A673 (cell line): ENCODE measurements at regions not wholly inside any gene's neighbourhood (a gene's known extent, or its start where the extent isn't known, plus 50 kb on each side); places are given as distances from the start of the nearest gene placed in this dataset.

Experiments
- BruUV-seq: library from RNA; stranded (reverse); fragments of 400-500 nt; replicated peaks from 2 replicates; lab custom pipeline; 2021; lab: Mats Ljungman, UMichigan
- CTCF ChIA-PET: fragments of 300-600 bp; sonication (Branson Sonifier 250); formaldehyde crosslinking; loops from one replicate; lab custom pipeline; 2022; ENCODE audit warnings: antibody characterized with exemption; lab: Charles Lee
- POLR2A ChIA-PET: fragments of 300-600 bp; sonication (Branson Sonifier 250); formaldehyde crosslinking; loops from one replicate; lab custom pipeline; 2022; ENCODE audit warnings: antibody characterized with exemption; ENCODE audit not compliant: low non-redundant PET; lab: Charles Lee
- DNase-seq: peaks from one replicate; pipeline ENCODE4 v3.0.0-alpha.2; 2015; ENCODE audit warnings: low spot score
- H3K27ac ChIP-seq: fragments of 200-600 bp; sonication (generic); 2 replicates; pipeline ENCODE4 v1.5.1; 2016; ENCODE audit warnings: mixed run types, low read depth, mild to moderate bottlenecking, mixed read lengths, antibody characterized with exemption, low read length; ENCODE audit not compliant: poor library complexity, severe bottlenecking
- H3K27me3 ChIP-seq: fragments of 200-600 bp; sonication (generic); replicated peaks from 2 replicates; pipeline ENCODE4 v1.6.1; 2017; ENCODE audit warnings: mixed run types, low read depth, mild to moderate bottlenecking, mixed read lengths, antibody characterized with exemption, low read length; ENCODE audit not compliant: insufficient read depth, poor library complexity
- H3K36me3 ChIP-seq: fragments of 200-600 bp; sonication (generic); 2 replicates; pipeline ENCODE4 v1.6.1; 2016; ENCODE audit warnings: mixed run types, mild to moderate bottlenecking, mixed read lengths, antibody characterized with exemption, low read length; ENCODE audit not compliant: insufficient read depth, poor library complexity, severe bottlenecking
- H3K4me1 ChIP-seq: fragments of 200-600 bp; sonication (generic); 2 replicates; pipeline ENCODE4 v1.6.1; 2017; ENCODE audit warnings: mixed run types, mild to moderate bottlenecking, mixed read lengths, antibody characterized with exemption, low read length; ENCODE audit not compliant: insufficient read depth, poor library complexity, severe bottlenecking
- H3K4me3 ChIP-seq: fragments of 200-600 bp; sonication (generic); 2 replicates; pipeline ENCODE4 v1.5.1; 2016; ENCODE audit warnings: low read depth, mixed run types, mild to moderate bottlenecking, mixed read lengths, low read length; ENCODE audit not compliant: poor library complexity, severe bottlenecking
- H3K9me3 ChIP-seq: fragments of 200-600 bp; sonication (generic); 2 replicates; pipeline ENCODE4 v1.6.1; 2016; ENCODE audit warnings: mixed run types, low read depth, mild to moderate bottlenecking, mixed read lengths, antibody characterized with exemption, low read length; ENCODE audit not compliant: poor library complexity, severe bottlenecking
- CTCF ChIP-seq: fragments of 300-800, 200-600 bp; sonication (generic); conservative IDR thresholded peaks from 2 replicates; pipeline ENCODE4 v1.5.1; 2017; ENCODE audit warnings: low read depth, mild to moderate bottlenecking, antibody characterized with exemption, low read length, moderate library complexity, mixed read lengths
- EZH2 ChIP-seq: fragments of 200-600 bp; sonication (generic); IDR thresholded peaks from 2 replicates; pipeline ENCODE4 v1.6.1; 2017; ENCODE audit warnings: borderline replicate concordance, low read depth, mild to moderate bottlenecking, mixed read lengths, antibody characterized with exemption, low read length; ENCODE audit not compliant: poor library complexity, severe bottlenecking
- intact Hi-C: fragments of 100-400 bp; cut with micrococcal nuclease; formaldehyde crosslinking; loops from one replicate; pipeline ENCODE4 v1.10.0; 2022; ENCODE audit not compliant: unreplicated experiment

- Histone ChIP-seq H3K27ac (no peak overlapping the region), H3K27me3 (no peaks in the 10 kb centered on the region), H3K9me3 (no peaks in the 10 kb centered on the region), H3K4me3 (no peak overlapping the region), H3K36me3 (no peaks in the 10 kb centered on the region), H3K4me1 (no peaks in the 10 kb centered on the region)
- CTCF ChIA-PET: no interaction called here
- TF ChIP-seq CTCF: no peak
- no peak for TF ChIP-seq EZH2
- no peak for DNase-seq
- POLR2A ChIA-PET: interaction anchor here (0.8 kb wide), 1 partner anchor 243 kb away, joined by 3 read pairs; no protein-coding TSS in a partner anchor
- intact Hi-C loops: no loop called here
- BruUV-seq: no TSS peak
Measured at GRCh38 chr5:91712718-91713117, 329.6 kb upstream of the ARRDC3 start.

- POLR2A ChIA-PET: no interaction called here
- no peak for DNase-seq
- CTCF ChIA-PET: no interaction called here
- BruUV-seq: no TSS peak
- no peak for TF ChIP-seq EZH2
- TF ChIP-seq CTCF: no peak
- intact Hi-C loops: no loop called here
- Histone ChIP-seq H3K27ac (no peak overlapping the region), H3K9me3 (no peaks in the 10 kb centered on the region), H3K4me1 (peaks cover 2% of the 10 kb centered on the region), H3K27me3 (no peaks in the 10 kb centered on the region), H3K36me3 (no peaks in the 10 kb centered on the region), H3K4me3 (no peak overlapping the region)
Measured at GRCh38 chr5:91707521-91707841, 324.4 kb upstream of the ARRDC3 start.

GRCh38 chr5:91706785-91707520 is 323.8 kb upstream of the ARRDC3 start:
- intact Hi-C loops: no loop called here
- no peak overlapping the region for H3K27ac ChIP-seq
- no peaks in the 10 kb centered on the region for H3K9me3 ChIP-seq
- TF ChIP-seq EZH2 (no peak), CTCF (no peak)
- POLR2A ChIA-PET: no interaction called here
- H3K4me3 ChIP-seq: no peak overlapping the region
- H3K27me3 ChIP-seq: no peaks in the 10 kb centered on the region
- no peaks in the 10 kb centered on the region for H3K36me3 ChIP-seq
- DNase-seq: no peak
- H3K4me1 ChIP-seq: peaks cover 2% of the 10 kb centered on the region
- no TSS peak for BruUV-seq
- CTCF ChIA-PET: no interaction called here
